PC-9 (cell line): ENCODE measurements at regions not wholly inside any gene's neighbourhood (a gene's known extent, or its start where the extent isn't known, plus 50 kb on each side); places are given as distances from the start of the nearest gene placed in this dataset.

Experiments used
- BruUV-seq: library from RNA; stranded (reverse); fragments of 400-500 nt; replicated peaks from 2 replicates; lab custom pipeline; 2021; lab: Mats Ljungman, UMichigan
- CTCF ChIA-PET: fragments of 300-600 bp; sonication (Branson Sonifier 250); formaldehyde crosslinking; loops from one replicate; lab custom pipeline; 2022; ENCODE audit warnings: antibody characterized with exemption; lab: Charles Lee
- POLR2A ChIA-PET: fragments of 300-600 bp; sonication (Branson Sonifier 250); formaldehyde crosslinking; loops from one replicate; lab custom pipeline; 2022; ENCODE audit warnings: antibody characterized with exemption; ENCODE audit not compliant: unreplicated experiment; lab: Charles Lee
- DNase-seq, 2 experiments: peaks; one replicate each; pipeline versions ENCODE4 v3.0.0 to v3.0.0-alpha.2; 2015 to 2022; ENCODE audit warnings: mixed read lengths in 1 of 2
- H2AFZ ChIP-seq: fragments of 200-600 bp; sonication (generic); 2 replicates; pipeline ENCODE4 v1.8.1; 2017; ENCODE audit warnings: antibody characterized with exemption
- H3F3A ChIP-seq: fragments of 200-600 bp; sonication (generic); 2 replicates; pipeline ENCODE4 v1.8.1; 2017; ENCODE audit warnings: antibody characterized with exemption, mild to moderate bottlenecking, low read depth; ENCODE audit not compliant: insufficient read depth
- H3K27ac ChIP-seq: fragments of 200-600 bp; sonication (generic); 2 replicates; pipeline ENCODE4 v1.6.1; 2016; ENCODE audit warnings: mixed run types
- H3K27me3 ChIP-seq: fragments of 200-600 bp; sonication (generic); 2 replicates; pipeline ENCODE4 v1.6.1; 2016; ENCODE audit warnings: low read depth, mixed run types; ENCODE audit not compliant: insufficient read depth
- H3K36me3 ChIP-seq: fragments of 200-600 bp; sonication (generic); 2 replicates; pipeline ENCODE4 v1.6.1; 2016; ENCODE audit warnings: low read depth, mixed run types
- H3K4me1 ChIP-seq: fragments of 200-600 bp; sonication (generic); replicated peaks from 2 replicates; pipeline ENCODE4 v1.6.1; 2016; ENCODE audit warnings: mixed run types; ENCODE audit not compliant: insufficient read depth
- H3K4me2 ChIP-seq: fragments of 200-600 bp; sonication (generic); 2 replicates; pipeline ENCODE4 v1.6.1; 2017; ENCODE audit warnings: mixed run types
- H3K4me3 ChIP-seq: fragments of 200-600 bp; sonication (generic); 2 replicates; pipeline ENCODE4 v1.6.1; 2016; ENCODE audit warnings: mixed run types
- H3K79me2 ChIP-seq: fragments of 200-600 bp; sonication (generic); 2 replicates; pipeline ENCODE4 v1.6.1; 2017; ENCODE audit warnings: low read depth, mixed run types
- H3K9me2 ChIP-seq: fragments of 200-600 bp; sonication (generic); 2 replicates; pipeline ENCODE4 v1.8.1; 2017; ENCODE audit warnings: mild to moderate bottlenecking; ENCODE audit not compliant: insufficient read depth
- H3K9me3 ChIP-seq: fragments of 200-600 bp; sonication (generic); 2 replicates; pipeline ENCODE4 v1.8.1; 2016; ENCODE audit warnings: low read depth; ENCODE audit not compliant: insufficient read depth
- H4K20me1 ChIP-seq: fragments of 200-600 bp; sonication (generic); 2 replicates; pipeline ENCODE4 v1.8.1; 2017; ENCODE audit not compliant: insufficient read depth
- CTCF ChIP-seq: fragments of 200-600 bp; sonication (generic); conservative IDR thresholded peaks from 2 replicates; pipeline ENCODE4 v1.6.1; 2017; ENCODE audit warnings: mixed run types, antibody characterized with exemption, mild to moderate bottlenecking, moderate library complexity
- EZH2 ChIP-seq: fragments of 200-600 bp; sonication (generic); IDR thresholded peaks from 2 replicates; pipeline ENCODE4 v1.8.0; 2017; ENCODE audit warnings: antibody characterized with exemption, low read depth
- intact Hi-C: fragments of 100-400 bp; cut with micrococcal nuclease; formaldehyde crosslinking; loops from one replicate; pipeline ENCODE4 v1.10.0; 2022; ENCODE audit not compliant: unreplicated experiment

GRCh38 chr18:30361864-30362540 lies 680.5 kb downstream of the DSC3 start:
- Histone ChIP-seq H3K4me1 (no peaks in the 10 kb centered on the region), H3K27ac (no peak overlapping the region), H3K36me3 (no peaks in the 10 kb centered on the region), H3F3A (no peaks in the 10 kb centered on the region), H3K4me3 (no peak overlapping the region), H3K4me2 (no peak overlapping the region), H3K27me3 (no peaks in the 10 kb centered on the region), H3K79me2 (no peaks in the 10 kb centered on the region), H4K20me1 (no peaks in the 10 kb centered on the region), H2AFZ (no peak overlapping the region), H3K9me3 (no peaks in the 10 kb centered on the region), H3K9me2 (no peaks in the 10 kb centered on the region)
- ChIA-PET CTCF (no interaction called here), POLR2A (no interaction called here)
- BruUV-seq: no TSS peak
- DNase-seq: no peak
- intact Hi-C loops: no loop called here
- TF ChIP-seq EZH2 (no peak), CTCF (no peak)

- H3K4me3 ChIP-seq: no peak overlapping the region
- H3K27me3 ChIP-seq: no peaks in the 10 kb centered on the region
- H3K4me2 ChIP-seq: no peak overlapping the region
- H3K4me1 ChIP-seq: no peaks in the 10 kb centered on the region
- CTCF ChIA-PET: no interaction called here
- POLR2A ChIA-PET: no interaction called here
- no peaks in the 10 kb centered on the region for H4K20me1 ChIP-seq
- H3K36me3 ChIP-seq: no peaks in the 10 kb centered on the region
- H3K9me2 ChIP-seq: no peaks in the 10 kb centered on the region
- H3F3A ChIP-seq: no peaks in the 10 kb centered on the region
- DNase-seq: peak in 1 of 2 experiments; percentile 0
- no peaks in the 10 kb centered on the region for H3K9me3 ChIP-seq
- no peak overlapping the region for H2AFZ ChIP-seq
- H3K27ac ChIP-seq: no peak overlapping the region
- BruUV-seq: no TSS peak
- H3K79me2 ChIP-seq: no peaks in the 10 kb centered on the region
- intact Hi-C loops: no loop called here
- no peak for TF ChIP-seq CTCF
- no peak for TF ChIP-seq EZH2
These were observed 683.0 kb downstream of the DSC3 start for GRCh38 chr18:30359521-30359920.

GRCh38 chr18:30358555-30358954 lies 684.0 kb downstream of the DSC3 start:
- ChIA-PET POLR2A (no interaction called here), CTCF (no interaction called here)
- Histone ChIP-seq H3K27me3 (no peaks in the 10 kb centered on the region), H3F3A (no peaks in the 10 kb centered on the region), H3K4me2 (no peak overlapping the region), H3K4me3 (no peak overlapping the region), H3K27ac (no peak overlapping the region), H4K20me1 (no peaks in the 10 kb centered on the region), H2AFZ (no peak overlapping the region), H3K79me2 (no peaks in the 10 kb centered on the region), H3K4me1 (no peaks in the 10 kb centered on the region), H3K9me3 (no peaks in the 10 kb centered on the region), H3K9me2 (no peaks in the 10 kb centered on the region), H3K36me3 (no peaks in the 10 kb centered on the region)
- no TSS peak for BruUV-seq
- no peak for DNase-seq
- intact Hi-C loops: no loop called here
- no peak for TF ChIP-seq EZH2
- no peak for TF ChIP-seq CTCF
